HG03378 (cell line): ENCODE measurements at regions not wholly inside any gene's neighbourhood (a gene's known extent, or its start where the extent isn't known, plus 50 kb on each side); places are given as distances from the start of the nearest gene placed in this dataset.
"Not testable (repeated sequence)": the region's sequence is repeated elsewhere in the genome, so short reads cannot be mapped to it uniquely, and the experiment has no call there.

Experiments
- ATAC-seq: cut with Tn5 transposase; IDR thresholded peaks from one replicate; pipeline ENCODE4 v1.9.1; 2021; ENCODE audit warnings: mild to moderate bottlenecking, moderate library complexity; ENCODE audit not compliant: unreplicated experiment

- ATAC-seq: no peak
These were observed 55.3 kb upstream of the SLCO6A1 start for GRCh38 chr5:102554082-102554481.

- no peak for ATAC-seq
These were observed 55.9 kb upstream of the SLCO6A1 start for GRCh38 chr5:102554728-102555127.

GRCh38 chr5:102561894-102562760 lies 63.3 kb upstream of the SLCO6A1 start:
- ATAC-seq: peak; percentile 45

DNA sequence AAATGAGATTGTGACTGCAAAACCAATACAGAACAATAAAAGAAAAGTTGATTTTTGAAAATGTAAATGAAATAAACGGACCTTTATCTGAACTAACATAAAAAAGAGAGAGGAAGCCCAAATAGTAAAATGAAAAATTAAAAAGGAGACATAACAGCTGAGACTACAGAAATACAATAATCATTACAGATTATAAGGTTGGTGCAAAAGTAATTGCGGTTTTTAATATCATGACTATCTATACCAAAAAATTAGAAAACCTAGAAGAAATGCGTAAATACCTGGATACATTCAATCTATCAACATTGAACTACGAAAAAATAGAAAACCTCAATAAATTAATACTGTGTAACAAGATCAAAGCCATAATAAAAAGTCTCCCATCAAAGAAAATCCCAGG lies 71.9 kb upstream of the SLCO6A1 start:
- ATAC-seq: no peak

GRCh38 chr5:102578362-102578761 lies 79.6 kb upstream of the SLCO6A1 start:
- ATAC-seq: no peak

- ATAC-seq: no peak
These were observed 80.6 kb upstream of the SLCO6A1 start for GRCh38 chr5:102579379-102579778.

DNA sequence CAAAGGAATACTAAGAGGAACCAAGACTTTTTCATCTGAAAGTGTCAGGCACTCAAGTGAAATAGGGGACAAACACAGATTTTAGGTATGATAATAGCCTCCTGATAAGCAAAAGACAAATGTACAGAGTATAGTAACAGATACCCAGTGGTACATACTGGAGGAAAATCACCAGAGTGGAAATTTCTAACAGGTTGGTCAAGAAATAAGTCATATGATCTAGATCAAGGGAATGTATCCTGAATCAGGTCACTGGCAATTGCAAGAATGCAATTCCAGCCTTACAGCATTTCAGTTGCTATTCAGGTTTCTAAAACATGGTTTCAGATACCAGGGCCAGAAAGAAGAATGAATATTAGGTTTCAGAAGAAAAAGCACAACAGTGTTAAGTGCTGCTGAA lies 82.2 kb upstream of the SLCO6A1 start:
- no peak for ATAC-seq

GRCh38 chr5:102582696-102583095 lies 83.9 kb upstream of the SLCO6A1 start:
- no peak for ATAC-seq

DNA sequence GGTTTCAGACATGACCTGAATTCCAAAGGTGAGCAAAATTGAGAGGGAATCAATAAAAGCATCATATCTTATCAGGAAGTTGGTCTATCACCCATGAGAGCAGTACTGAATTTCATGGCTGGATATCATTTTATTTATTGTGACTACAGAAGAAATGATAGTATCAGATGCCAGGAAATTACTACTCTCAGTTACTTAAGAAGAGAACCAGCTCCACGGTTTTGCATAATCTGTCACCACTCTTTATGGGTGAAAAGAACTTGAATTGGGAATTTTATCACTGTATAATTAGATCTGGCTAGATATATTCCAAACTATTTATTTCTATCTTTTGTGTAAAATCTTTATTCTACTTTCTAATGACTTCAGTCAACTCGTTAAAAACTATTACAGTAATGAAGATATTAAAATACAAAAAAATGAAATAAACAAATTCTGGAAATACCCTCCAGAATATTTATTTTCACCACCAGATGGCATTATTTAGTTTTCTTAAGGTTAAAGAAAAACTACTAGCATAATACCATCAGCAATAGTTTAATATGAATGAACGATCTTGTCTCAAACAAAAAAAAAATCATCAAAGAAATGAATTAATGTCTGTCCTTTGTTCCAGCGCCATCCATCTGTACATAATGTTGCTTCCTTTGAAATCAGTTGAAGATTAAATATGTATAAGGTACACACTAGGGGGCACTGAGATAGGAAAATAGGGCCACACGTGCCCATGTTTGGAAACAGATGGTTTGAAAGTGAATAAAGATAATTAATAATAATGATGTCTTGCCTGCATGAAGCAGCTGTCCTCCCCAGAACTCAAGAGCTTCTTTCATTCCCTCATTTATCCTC lies 84.7 kb upstream of the SLCO6A1 start:
- no peak for ATAC-seq

DNA sequence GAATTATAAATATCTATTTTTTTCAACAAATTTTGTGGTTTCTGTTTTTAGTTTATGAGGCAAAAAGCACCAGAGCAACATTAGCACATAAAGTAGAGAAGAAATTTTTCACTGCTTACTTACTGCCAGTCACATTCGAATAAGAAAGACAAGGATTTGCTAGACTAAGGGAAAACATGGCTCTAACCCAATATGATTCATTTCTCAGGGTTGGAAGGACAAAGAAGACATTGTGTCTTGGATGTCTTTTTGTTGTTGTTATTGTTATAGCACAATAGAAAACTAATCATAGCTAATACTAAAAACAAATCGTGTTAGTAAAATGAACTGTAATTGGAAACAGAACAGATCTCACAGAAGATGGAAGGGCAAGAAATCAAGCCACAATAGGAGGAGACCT lies 90.9 kb upstream of the SLCO6A1 start:
- ATAC-seq: no peak

DNA sequence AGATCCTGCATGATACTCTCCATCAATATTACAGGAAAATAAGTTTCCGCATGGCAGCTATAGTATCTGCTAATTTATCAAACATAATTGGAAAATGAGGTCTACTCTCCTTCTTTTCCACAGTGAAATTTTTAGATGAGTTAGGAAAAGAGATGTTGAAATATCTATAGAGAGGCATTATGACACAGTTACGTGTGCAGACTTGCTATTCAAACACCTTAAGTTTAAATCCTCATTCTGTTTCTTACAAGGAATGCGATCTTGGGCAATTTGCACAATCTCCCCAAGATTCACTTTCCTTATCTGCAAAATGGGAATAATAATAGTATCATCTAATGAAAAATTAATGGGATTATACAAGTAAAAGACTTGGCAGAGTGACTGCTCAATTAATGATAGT lies 91.7 kb upstream of the SLCO6A1 start:
- ATAC-seq: no peak

GRCh38 chr5:102591650-102592049 lies 92.8 kb upstream of the SLCO6A1 start:
- ATAC-seq: peak; percentile 73

- ATAC-seq: not testable (repeated sequence)
These were observed 93.8 kb upstream of the SLCO6A1 start for GRCh38 chr5:102592586-102592985.

DNA sequence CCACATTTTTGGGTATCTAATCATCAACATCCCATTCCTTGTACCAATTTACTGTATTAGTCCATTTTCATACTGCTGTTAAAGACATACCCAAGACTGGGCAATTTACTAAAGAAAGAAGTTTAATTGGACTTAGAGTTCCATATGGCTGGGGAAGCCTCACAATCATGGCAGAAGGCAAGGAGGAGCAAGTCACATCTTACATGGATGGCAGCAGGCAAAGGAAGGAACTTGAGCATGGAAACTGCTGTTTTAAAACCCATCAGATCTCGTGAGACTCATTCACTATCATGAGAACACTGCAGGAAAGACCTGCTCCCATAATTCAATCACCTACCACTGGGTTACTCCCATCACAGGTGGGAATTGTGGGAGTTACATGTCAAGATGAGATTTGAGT lies 95.4 kb upstream of the SLCO6A1 start:
- ATAC-seq: no peak

- ATAC-seq: no peak
These were observed 96.5 kb upstream of the SLCO6A1 start for GRCh38 chr5:102595332-102595731.

- ATAC-seq: peak; percentile 84
These were observed 97.3 kb upstream of the SLCO6A1 start for GRCh38 chr5:102596113-102596512.

DNA sequence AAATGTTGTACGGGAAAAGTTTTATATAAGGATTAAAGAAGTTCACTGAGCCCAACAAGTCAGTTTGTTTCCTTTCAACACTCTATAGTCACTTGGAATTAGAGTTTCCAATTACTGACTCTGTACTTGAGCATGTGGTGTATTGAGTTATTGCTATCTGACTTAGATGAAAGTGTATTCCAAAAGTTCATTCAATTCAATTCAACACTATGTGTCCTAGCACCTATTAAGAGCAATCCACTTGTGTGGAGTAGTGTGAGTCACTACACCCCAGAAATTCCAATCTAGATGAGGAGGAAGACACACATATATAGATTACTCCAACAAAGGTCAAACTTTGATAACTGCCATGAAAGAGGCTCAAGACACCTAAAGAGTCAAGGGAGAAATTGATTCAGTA lies 98.2 kb upstream of the SLCO6A1 start:
- ATAC-seq: no peak

GRCh38 chr5:102599289-102599688 lies 100.5 kb upstream of the SLCO6A1 start:
- ATAC-seq: no peak

DNA sequence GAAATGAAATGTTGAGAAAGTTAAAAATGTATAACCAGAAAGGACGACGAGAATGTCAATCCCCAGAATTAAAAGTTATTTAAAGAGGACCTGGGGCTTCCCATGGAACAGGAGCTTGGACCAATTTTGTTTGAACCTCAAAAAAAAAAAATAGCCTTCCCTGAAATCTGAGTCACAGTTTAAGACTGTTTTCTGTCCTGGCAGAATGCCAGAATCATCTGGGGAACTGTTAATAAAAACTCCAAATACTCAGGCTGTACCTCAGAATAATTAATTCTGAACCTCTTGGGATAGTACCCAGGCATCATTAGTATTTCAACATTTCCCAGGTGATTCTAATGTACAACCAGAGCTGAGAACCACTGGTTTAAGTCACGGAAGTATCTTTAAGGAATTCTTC lies 102.2 kb upstream of the SLCO6A1 start:
- ATAC-seq: no peak

DNA sequence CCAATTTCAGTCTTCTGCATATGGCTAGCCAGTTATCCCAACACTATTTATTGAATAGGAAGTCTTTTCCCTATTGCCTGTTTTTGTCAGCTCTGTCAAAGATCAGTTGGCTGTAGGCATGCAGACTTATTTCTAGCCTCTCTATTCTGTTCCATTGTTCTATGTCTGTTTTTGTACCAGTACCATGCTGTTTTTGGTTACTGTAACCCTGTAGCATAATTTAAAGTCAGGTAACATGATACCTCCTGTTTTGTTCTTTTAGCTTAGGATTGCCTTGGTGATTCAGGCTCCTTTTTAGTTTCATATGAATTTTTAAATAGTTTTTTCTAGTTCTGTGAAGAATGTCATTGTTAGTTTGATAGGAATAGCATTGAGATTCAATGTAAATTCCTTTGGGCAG lies 104.9 kb upstream of the SLCO6A1 start:
- no peak for ATAC-seq

DNA sequence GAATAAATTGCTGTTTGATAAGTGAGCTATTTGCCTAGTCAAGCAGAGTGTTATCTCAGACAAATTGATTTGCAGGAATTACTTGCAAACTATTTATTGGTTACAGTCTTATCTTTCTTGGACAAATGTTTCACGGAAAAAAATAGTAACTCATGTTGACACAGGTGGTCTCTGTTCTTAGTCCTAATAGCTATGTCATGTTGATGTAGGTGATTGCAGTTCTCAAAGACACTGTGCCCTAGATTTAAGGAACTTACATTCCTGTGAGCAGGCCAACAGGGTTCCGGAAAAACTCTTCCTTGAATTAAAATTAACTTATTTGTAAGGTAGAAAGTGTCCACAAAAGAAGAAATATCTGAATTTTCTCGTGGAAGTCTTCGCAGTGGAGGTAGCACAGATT lies 109.6 kb upstream of the SLCO6A1 start:
- no peak for ATAC-seq

- no peak for ATAC-seq
These were observed 112.5 kb upstream of the SLCO6A1 start for GRCh38 chr5:102611312-102611711.
